Smooth muscle cell (in vitro differentiated cells): ENCODE measurements at regions not wholly inside any gene's neighbourhood (a gene's known extent, or its start where the extent isn't known, plus 50 kb on each side); places are given as distances from the start of the nearest gene placed in this dataset.

ENCODE experiments used
- DNase-seq: peaks from one replicate; lab custom pipeline; 2025; ENCODE audit not compliant: unreplicated experiment; lab: John Stamatoyannopoulos, UW
- H2AFZ ChIP-seq: fragments of 200-600 bp; sonication (generic); 2 replicates; pipeline ENCODE4 v1.6.0; 2016; ENCODE audit warnings: antibody characterized with exemption, low read depth, mild to moderate bottlenecking
- H3F3A ChIP-seq: fragments of 200-600 bp; sonication (generic); 2 replicates; pipeline ENCODE4 v1.6.0; 2017; ENCODE audit warnings: antibody characterized with exemption, low read depth
- H3K27ac ChIP-seq: fragments of 200-600 bp; sonication (generic); 2 replicates; pipeline ENCODE4 v1.5.1; 2016; ENCODE audit warnings: low read depth, mild to moderate bottlenecking
- H3K27me3 ChIP-seq: fragments of 200-600 bp; sonication (generic); 2 replicates; pipeline ENCODE4 v1.6.1; 2016; ENCODE audit warnings: low read depth, mild to moderate bottlenecking
- H3K36me3 ChIP-seq: fragments of 200-600 bp; sonication (generic); 2 replicates; pipeline ENCODE4 v1.5.1; 2016; ENCODE audit warnings: low read depth
- H3K4me1 ChIP-seq: fragments of 200-600 bp; sonication (generic); 2 replicates; pipeline ENCODE4 v1.5.1; 2016; ENCODE audit warnings: low read depth
- H3K4me2 ChIP-seq: fragments of 200-600 bp; sonication (generic); 2 replicates; pipeline ENCODE4 v1.6.0; 2016; ENCODE audit warnings: mild to moderate bottlenecking
- H3K4me3 ChIP-seq: fragments of 200-600 bp; sonication (generic); 2 replicates; pipeline ENCODE4 v1.5.1; 2016; ENCODE audit warnings: mild to moderate bottlenecking
- H3K79me2 ChIP-seq: fragments of 200-600 bp; sonication (generic); 2 replicates; pipeline ENCODE4 v1.6.0; 2016; ENCODE audit warnings: low read depth, mild to moderate bottlenecking
- H3K9ac ChIP-seq: fragments of 200-600 bp; sonication (generic); 2 replicates; pipeline ENCODE4 v1.6.0; 2016; ENCODE audit warnings: low read depth
- H3K9me3 ChIP-seq: fragments of 200-600 bp; sonication (generic); replicated peaks from 2 replicates; pipeline ENCODE4 v1.5.1; 2016; ENCODE audit warnings: low read depth
- H4K20me1 ChIP-seq: fragments of 200-600 bp; sonication (generic); 2 replicates; pipeline ENCODE4 v1.6.0; 2016; ENCODE audit warnings: low read depth
- CTCF ChIP-seq: fragments of 200-600 bp; sonication (generic); IDR thresholded peaks from 2 replicates; pipeline ENCODE4 v1.5.1; 2017; ENCODE audit warnings: borderline replicate concordance, mild to moderate bottlenecking, antibody characterized with exemption; ENCODE audit not compliant: insufficient read depth, poor library complexity, severe bottlenecking
- WGBS: methylation state at CpG from one replicate; pipeline ENCODE4 v1.1.7; 2016; ENCODE audit warnings: low lambda C conversion rate; 5-methylcytosine and 5-hydroxymethylcytosine counted together

- WGBS: 31% methylated on average over 1 of the region's 1 CpG
- no peaks in the 10 kb centered on the region for H3K4me1 ChIP-seq
- no peak for TF ChIP-seq CTCF
- no peaks in the 10 kb centered on the region for H4K20me1 ChIP-seq
- no peak overlapping the region for H3K4me3 ChIP-seq
- no peaks in the 10 kb centered on the region for H3K9me3 ChIP-seq
- no peak overlapping the region for H3K4me2 ChIP-seq
- no peak overlapping the region for H3K9ac ChIP-seq
- no peaks in the 10 kb centered on the region for H3F3A ChIP-seq
- no peak overlapping the region for H2AFZ ChIP-seq
- no peaks in the 10 kb centered on the region for H3K79me2 ChIP-seq
- no peak for DNase-seq
- no peak overlapping the region for H3K27ac ChIP-seq
- H3K36me3 ChIP-seq: no peaks in the 10 kb centered on the region
- H3K27me3 ChIP-seq: no peaks in the 10 kb centered on the region
These were observed 159.8 kb upstream of the PRDM1 start for GRCh38 chr6:105926318-105926717.

GRCh38 chr6:105925706-105926105 is 160.4 kb upstream of the PRDM1 start:
- Histone ChIP-seq H3K27me3 (no peaks in the 10 kb centered on the region), H4K20me1 (no peaks in the 10 kb centered on the region), H3F3A (no peaks in the 10 kb centered on the region), H3K4me1 (no peaks in the 10 kb centered on the region), H3K4me3 (no peak overlapping the region), H3K9me3 (no peaks in the 10 kb centered on the region), H2AFZ (no peak overlapping the region), H3K36me3 (no peaks in the 10 kb centered on the region), H3K79me2 (no peaks in the 10 kb centered on the region), H3K27ac (no peak overlapping the region), H3K9ac (no peak overlapping the region), H3K4me2 (no peak overlapping the region)
- TF ChIP-seq CTCF: no peak
- 94% methylated on average over 3 of the region's 3 CpGs for WGBS
- DNase-seq: no peak

- WGBS: 87% methylated on average over 3 of the region's 3 CpGs
- no peaks in the 10 kb centered on the region for H3K79me2 ChIP-seq
- H4K20me1 ChIP-seq: no peaks in the 10 kb centered on the region
- H3K27ac ChIP-seq: no peak overlapping the region
- H3K9ac ChIP-seq: no peak overlapping the region
- H3K36me3 ChIP-seq: no peaks in the 10 kb centered on the region
- H3K27me3 ChIP-seq: no peaks in the 10 kb centered on the region
- DNase-seq: no peak
- no peaks in the 10 kb centered on the region for H3K4me1 ChIP-seq
- no peak overlapping the region for H2AFZ ChIP-seq
- no peak for TF ChIP-seq CTCF
- H3K9me3 ChIP-seq: no peaks in the 10 kb centered on the region
- no peak overlapping the region for H3K4me3 ChIP-seq
- H3K4me2 ChIP-seq: no peak overlapping the region
- H3F3A ChIP-seq: no peaks in the 10 kb centered on the region
These were observed 164.4 kb upstream of the PRDM1 start for GRCh38 chr6:105921781-105922180.

- H3K79me2 ChIP-seq: no peaks in the 10 kb centered on the region
- TF ChIP-seq CTCF: no peak
- 93% methylated on average over 2 of the region's 2 CpGs for WGBS
- no peaks in the 10 kb centered on the region for H3K9me3 ChIP-seq
- DNase-seq: no peak
- no peaks in the 10 kb centered on the region for H3K36me3 ChIP-seq
- H3K4me3 ChIP-seq: no peak overlapping the region
- no peaks in the 10 kb centered on the region for H3K4me1 ChIP-seq
- no peaks in the 10 kb centered on the region for H4K20me1 ChIP-seq
- H3K4me2 ChIP-seq: no peak overlapping the region
- no peak overlapping the region for H2AFZ ChIP-seq
- no peak overlapping the region for H3K27ac ChIP-seq
- no peaks in the 10 kb centered on the region for H3F3A ChIP-seq
- H3K27me3 ChIP-seq: no peaks in the 10 kb centered on the region
- no peak overlapping the region for H3K9ac ChIP-seq
These were observed 166.1 kb upstream of the PRDM1 start for GRCh38 chr6:105920071-105920470.
